ENCODE measurements at regions not wholly inside any gene's neighbourhood (a gene's known extent, or its start where the extent isn't known, plus 50 kb on each side); places are given as distances from the start of the nearest gene placed in this dataset.

GRCh38 chr16:61024180-61024900, 1011.9 kb downstream of the CDH8 start:
- TF ChIP-seq CTCF (IDR thresholded peaks at IDR 0.05), result no peak
- no peak for TF ChIP-seq REST (IDR thresholded peaks at IDR 0.05; ENCODE audit: insufficient read depth in 1 of 2, low read depth in 2 of 2, low read length in 1 of 2)

Data from Panc1 (cell line).